Brain pericyte (primary cell): ENCODE measurements at regions not wholly inside any gene's neighbourhood (a gene's known extent, or its start where the extent isn't known, plus 50 kb on each side); places are given as distances from the start of the nearest gene placed in this dataset.
"Not testable (repeated sequence)": the region's sequence is repeated elsewhere in the genome, so short reads cannot be mapped to it uniquely, and the experiment has no call there.

Experiments
- DNase-seq: peaks from one replicate; pipeline ENCODE4 v3.0.0-alpha.2; 2012; ENCODE audit warnings: low read depth, low spot score

- DNase-seq, result no peak
These were observed 773.3 kb upstream of the DEFB115 start for GRCh38 chr20:30484009-30484748.

- DNase-seq, result no peak
These were observed 772.8 kb upstream of the DEFB115 start for GRCh38 chr20:30484749-30485070.

GRCh38 chr20:30485331-30486102 lies 771.9 kb upstream of the DEFB115 start:
- no peak for DNase-seq

- DNase-seq, result no peak
These were observed 771.4 kb upstream of the DEFB115 start for GRCh38 chr20:30486103-30486478.

- not testable (repeated sequence) for DNase-seq
These were observed 770.0 kb upstream of the DEFB115 start for GRCh38 chr20:30487461-30487860.

GRCh38 chr20:30487947-30488926 lies 769.2 kb upstream of the DEFB115 start:
- no peak for DNase-seq

- DNase-seq, result no peak
These were observed 768.4 kb upstream of the DEFB115 start for GRCh38 chr20:30488941-30489613.

- no peak for DNase-seq
These were observed 767.9 kb upstream of the DEFB115 start for GRCh38 chr20:30489614-30490003.

GRCh38 chr20:30491016-30491415 lies 766.4 kb upstream of the DEFB115 start:
- DNase-seq, result no peak

GRCh38 chr20:30496656-30497055 lies 760.8 kb upstream of the DEFB115 start:
- DNase-seq, result not testable (repeated sequence)

- DNase-seq, result not testable (repeated sequence)
These were observed 760.3 kb upstream of the DEFB115 start for GRCh38 chr20:30497191-30497590.

GRCh38 chr20:30499123-30499522 lies 758.3 kb upstream of the DEFB115 start:
- no peak for DNase-seq

GRCh38 chr20:30499716-30500446 lies 757.6 kb upstream of the DEFB115 start:
- not testable (repeated sequence) for DNase-seq

- DNase-seq, result not testable (repeated sequence)
These were observed 757.0 kb upstream of the DEFB115 start for GRCh38 chr20:30500447-30500820.

GRCh38 chr20:30500829-30501440 lies 756.5 kb upstream of the DEFB115 start:
- no peak for DNase-seq

GRCh38 chr20:30502670-30503069 lies 754.8 kb upstream of the DEFB115 start:
- DNase-seq, result no peak

GRCh38 chr20:30503204-30503603 lies 754.3 kb upstream of the DEFB115 start:
- DNase-seq, result not testable (repeated sequence)

GRCh38 chr20:30503992-30504570 lies 753.4 kb upstream of the DEFB115 start:
- no peak for DNase-seq

- DNase-seq, result no peak
These were observed 751.9 kb upstream of the DEFB115 start for GRCh38 chr20:30505566-30505965.

GRCh38 chr20:30506100-30506499 lies 751.4 kb upstream of the DEFB115 start:
- no peak for DNase-seq
